Neuronal stem cell (in vitro differentiated cells): ENCODE measurements at regions not wholly inside any gene's neighbourhood (a gene's known extent, or its start where the extent isn't known, plus 50 kb on each side); places are given as distances from the start of the nearest gene placed in this dataset.

Experiments used
- DNase-seq: peaks from one replicate; pipeline ENCODE4 v3.0.0-alpha.2; 2013; ENCODE audit warnings: low spot score
- H2AFZ ChIP-seq: one replicate; pipeline ENCODE4 v1.6.1; 2013; ENCODE audit warnings: mild to moderate bottlenecking, low read length, inconsistent platforms
- H2AK5ac ChIP-seq: 2 replicates; pipeline ENCODE4 v1.6.1; 2013; ENCODE audit warnings: low read depth, mild to moderate bottlenecking, inconsistent platforms, low read length, moderate library complexity, mixed read lengths
- H2BK120ac ChIP-seq: 2 replicates; pipeline ENCODE4 v1.6.1; 2013; ENCODE audit warnings: low read depth, mild to moderate bottlenecking, inconsistent platforms, low read length, moderate library complexity, mixed read lengths
- H2BK12ac ChIP-seq: one replicate; pipeline ENCODE4 v1.6.1; 2013; ENCODE audit warnings: low read length, inconsistent platforms
- H2BK15ac ChIP-seq: 2 replicates; pipeline ENCODE4 v1.6.1; 2013; ENCODE audit warnings: mild to moderate bottlenecking, low read length, inconsistent platforms, mixed read lengths
- H2BK5ac ChIP-seq: one replicate; pipeline ENCODE4 v1.6.1; 2013; ENCODE audit warnings: inconsistent platforms, mild to moderate bottlenecking, low read length, moderate library complexity
- H3K14ac ChIP-seq: one replicate; pipeline ENCODE4 v1.6.1; 2013; ENCODE audit warnings: low read length, inconsistent platforms
- H3K18ac ChIP-seq: 2 replicates; pipeline ENCODE4 v1.6.1; 2013; ENCODE audit warnings: low read length, inconsistent platforms
- H3K23ac ChIP-seq: 2 replicates; pipeline ENCODE4 v1.6.1; 2013; ENCODE audit warnings: low read depth, mild to moderate bottlenecking, mixed read lengths, low read length, inconsistent platforms; ENCODE audit not compliant: poor library complexity
- H3K27ac ChIP-seq: replicated peaks from 3 replicates; pipeline ENCODE4 v1.5.1; 2013; ENCODE audit warnings: low read length, inconsistent platforms
- H3K27me3 ChIP-seq, 3 experiments: 2 replicates each; pipeline ENCODE4 v1.6.1; 2013; ENCODE audit warnings: low read length in 3 of 3, mild to moderate bottlenecking in 2 of 3, inconsistent platforms in 1 of 3, low read depth in 1 of 3, mixed read lengths in 1 of 3, moderate library complexity in 1 of 3; ENCODE audit not compliant: control insufficient read depth in 3 of 3, insufficient read depth in 3 of 3
- H3K36me3 ChIP-seq, 2 donors: replicated peaks in 1 of 2; 2 replicates each; pipeline ENCODE4 v1.6.1; 2013; ENCODE audit warnings: low read length in 2 of 2; ENCODE audit not compliant: control insufficient read depth in 2 of 2, insufficient read depth in 2 of 2
- H3K4ac ChIP-seq: 2 replicates; pipeline ENCODE4 v1.6.1; 2013; ENCODE audit warnings: inconsistent platforms, mild to moderate bottlenecking, low read length, moderate library complexity
- H3K4me1 ChIP-seq, 2 donors: 1 replicate in 1 of 2; 2 replicates in 1 of 2; pipeline ENCODE4 v1.6.1; 2013; ENCODE audit warnings: low read length in 2 of 2, low read depth in 1 of 2; ENCODE audit not compliant: control insufficient read depth in 2 of 2, insufficient read depth in 1 of 2
- H3K4me2 ChIP-seq: one replicate; pipeline ENCODE4 v1.6.1; 2013; ENCODE audit warnings: mild to moderate bottlenecking, low read length, inconsistent platforms; ENCODE audit not compliant: insufficient read depth, poor library complexity, severe bottlenecking
- H3K4me3 ChIP-seq, 2 donors: 2 replicates each; pipeline ENCODE4 v1.5.1; 2013; ENCODE audit warnings: low read length in 2 of 2, mild to moderate bottlenecking in 2 of 2, inconsistent platforms in 1 of 2, moderate library complexity in 1 of 2
- H3K79me1 ChIP-seq: one replicate; pipeline ENCODE4 v1.6.1; 2013; ENCODE audit warnings: low read depth, mild to moderate bottlenecking, inconsistent platforms, low read length, moderate library complexity
- H3K9ac ChIP-seq: one replicate; pipeline ENCODE4 v1.6.1; 2013; ENCODE audit warnings: mild to moderate bottlenecking, low read depth, low read length, inconsistent platforms; ENCODE audit not compliant: poor library complexity
- H3K9me3 ChIP-seq, 2 donors: replicated peaks in 1 of 2; 2 replicates each; pipeline versions ENCODE3 to v1.6.1; 2013; ENCODE audit warnings: low read length in 2 of 2, mild to moderate bottlenecking in 2 of 2, inconsistent platforms in 1 of 2, low read depth in 1 of 2, mixed read lengths in 1 of 2, moderate library complexity in 1 of 2; ENCODE audit not compliant: control insufficient read depth in 2 of 2, insufficient read depth in 1 of 2
- H4K8ac ChIP-seq: one replicate; pipeline ENCODE4 v1.6.1; 2013; ENCODE audit warnings: low read depth, mild to moderate bottlenecking, inconsistent platforms, low read length, moderate library complexity
- H4K91ac ChIP-seq: one replicate; pipeline ENCODE4 v1.6.1; 2013; ENCODE audit warnings: low read length, low read depth, mild to moderate bottlenecking, inconsistent platforms; ENCODE audit not compliant: poor library complexity
- WGBS, 2 donors: extraction: QIAGEN DNeasy Blood & Tissue Kit; methylation state at CpG; one replicate each; pipeline ENCODE4 v1.1.7; 2013; ENCODE audit warnings: missing lambda C conversion rate in 2 of 2, mixed read lengths in 1 of 2; ENCODE audit not compliant: insufficient read length in 2 of 2, insufficient replicate concordance in 1 of 2; ENCODE audit errors: extremely low coverage in 2 of 2; 5-methylcytosine and 5-hydroxymethylcytosine counted together

- Histone ChIP-seq H3K9ac (no peak overlapping the region), H3K4me2 (no peak overlapping the region), H2AK5ac (no peak overlapping the region), H4K91ac (no peak overlapping the region), H2BK12ac (no peak overlapping the region), H3K27ac (no peak overlapping the region), H3K27me3 (no peaks in the 10 kb centered on the region), H2BK5ac (no peak overlapping the region), H3K23ac (no peak overlapping the region), H4K8ac (no peak overlapping the region), H3K79me1 (no peaks in the 10 kb centered on the region), H3K18ac (no peak overlapping the region), H3K9me3 (peaks cover 0 to 8% of the 10 kb centered on the region in 2 donors), H3K4me1 (no peaks in the 10 kb centered on the region), H3K4me3 (no peak overlapping the region), H2AFZ (no peak overlapping the region), H3K14ac (no peak overlapping the region), H2BK15ac (no peak overlapping the region), H2BK120ac (no peak overlapping the region), H3K4ac (no peak overlapping the region), H3K36me3 (no peaks in the 10 kb centered on the region)
- no CpG with 5 or more reads among the region's 5 CpGs for WGBS, 2 donors
- no peak for DNase-seq
Measured at GRCh38 chr16:54522584-54522983, 236.0 kb upstream of the IRX3 start.

GRCh38 chr16:54521327-54521726 is 234.7 kb upstream of the IRX3 start:
- no peaks in the 10 kb centered on the region for H3K36me3 ChIP-seq
- no CpG with 5 or more reads among the region's 2 CpGs for WGBS, 2 donors
- H2AK5ac ChIP-seq: no peak overlapping the region

GRCh38 chr16:54519161-54519695 is 232.6 kb upstream of the IRX3 start:
- H2BK5ac ChIP-seq: no peak overlapping the region
- H3K27me3 ChIP-seq: no peaks in the 10 kb centered on the region
- H3K4ac ChIP-seq: no peak overlapping the region
- no peaks in the 10 kb centered on the region for H3K9me3 ChIP-seq
- no peak overlapping the region for H4K8ac ChIP-seq
- WGBS, 2 donors: no CpG with 5 or more reads among the region's 4 CpGs
- H3K18ac ChIP-seq: no peak overlapping the region
- no peak for DNase-seq
- H3K36me3 ChIP-seq: no peaks in the 10 kb centered on the region
- H3K4me3 ChIP-seq: no peak overlapping the region
- no peak overlapping the region for H3K27ac ChIP-seq
- H3K4me2 ChIP-seq: no peak overlapping the region
- no peaks in the 10 kb centered on the region for H3K4me1 ChIP-seq
- no peak overlapping the region for H3K14ac ChIP-seq
- no peak overlapping the region for H3K9ac ChIP-seq
- H2BK120ac ChIP-seq: no peak overlapping the region
- no peak overlapping the region for H2AFZ ChIP-seq
- H3K23ac ChIP-seq: no peak overlapping the region
- no peak overlapping the region for H2BK15ac ChIP-seq
- no peaks in the 10 kb centered on the region for H3K79me1 ChIP-seq
- no peak overlapping the region for H2BK12ac ChIP-seq
- H2AK5ac ChIP-seq: no peak overlapping the region
- H4K91ac ChIP-seq: no peak overlapping the region

More at GRCh38 chr16:54521327-54521726, 234.7 kb upstream of the IRX3 start:
- no peak overlapping the region for H2BK5ac ChIP-seq
- H3K18ac ChIP-seq: no peak overlapping the region
- no peak overlapping the region for H3K9ac ChIP-seq
- no peak overlapping the region for H2BK120ac ChIP-seq
- H3K79me1 ChIP-seq: no peaks in the 10 kb centered on the region
- no peak overlapping the region for H3K23ac ChIP-seq
- H3K4ac ChIP-seq: no peak overlapping the region
- H2AFZ ChIP-seq: no peak overlapping the region
- H2BK12ac ChIP-seq: no peak overlapping the region
- DNase-seq: no peak
- no peaks in the 10 kb centered on the region for H3K4me1 ChIP-seq
- H2BK15ac ChIP-seq: no peak overlapping the region
- H3K27ac ChIP-seq: no peak overlapping the region
- H3K4me2 ChIP-seq: no peak overlapping the region
- H3K14ac ChIP-seq: no peak overlapping the region
- no peaks in the 10 kb centered on the region for H3K27me3 ChIP-seq
- no peak overlapping the region for H4K8ac ChIP-seq
- peaks cover 0 to 8% of the 10 kb centered on the region in 2 donors for H3K9me3 ChIP-seq
- H3K4me3 ChIP-seq: no peak overlapping the region
- H4K91ac ChIP-seq: no peak overlapping the region

- H3K79me1 ChIP-seq: no peaks in the 10 kb centered on the region
- no peak overlapping the region for H3K27ac ChIP-seq
- H3K27me3 ChIP-seq: peaks cover 0 to 2% (median 0%) of the 10 kb centered on the region in 3 experiments
- no peak overlapping the region for H3K23ac ChIP-seq
- no peak overlapping the region for H3K18ac ChIP-seq
- H3K14ac ChIP-seq: no peak overlapping the region
- H3K4me1 ChIP-seq: peaks cover 2 to 7% of the 10 kb centered on the region in 2 donors
- no peak overlapping the region for H2BK5ac ChIP-seq
- H2BK12ac ChIP-seq: no peak overlapping the region
- H3K4ac ChIP-seq: no peak overlapping the region
- H4K8ac ChIP-seq: no peak overlapping the region
- H3K4me2 ChIP-seq: no peak overlapping the region
- no peaks in the 10 kb centered on the region for H3K36me3 ChIP-seq
- WGBS, 2 donors: no CpG with 5 or more reads among the region's 6 CpGs
- H4K91ac ChIP-seq: no peak overlapping the region
- no peak overlapping the region for H2AFZ ChIP-seq
- no peaks in the 10 kb centered on the region for H3K9me3 ChIP-seq
- DNase-seq: no peak
- H3K4me3 ChIP-seq: no peak overlapping the region
- no peak overlapping the region for H2BK120ac ChIP-seq
- no peak overlapping the region for H2AK5ac ChIP-seq
- no peak overlapping the region for H3K9ac ChIP-seq
- H2BK15ac ChIP-seq: no peak overlapping the region
Measured at GRCh38 chr16:54517181-54517580, 230.6 kb upstream of the IRX3 start.
